ENCODE measurements at regions not wholly inside any gene's neighbourhood (a gene's known extent, or its start where the extent isn't known, plus 50 kb on each side); places are given as distances from the start of the nearest gene placed in this dataset.

DNA sequence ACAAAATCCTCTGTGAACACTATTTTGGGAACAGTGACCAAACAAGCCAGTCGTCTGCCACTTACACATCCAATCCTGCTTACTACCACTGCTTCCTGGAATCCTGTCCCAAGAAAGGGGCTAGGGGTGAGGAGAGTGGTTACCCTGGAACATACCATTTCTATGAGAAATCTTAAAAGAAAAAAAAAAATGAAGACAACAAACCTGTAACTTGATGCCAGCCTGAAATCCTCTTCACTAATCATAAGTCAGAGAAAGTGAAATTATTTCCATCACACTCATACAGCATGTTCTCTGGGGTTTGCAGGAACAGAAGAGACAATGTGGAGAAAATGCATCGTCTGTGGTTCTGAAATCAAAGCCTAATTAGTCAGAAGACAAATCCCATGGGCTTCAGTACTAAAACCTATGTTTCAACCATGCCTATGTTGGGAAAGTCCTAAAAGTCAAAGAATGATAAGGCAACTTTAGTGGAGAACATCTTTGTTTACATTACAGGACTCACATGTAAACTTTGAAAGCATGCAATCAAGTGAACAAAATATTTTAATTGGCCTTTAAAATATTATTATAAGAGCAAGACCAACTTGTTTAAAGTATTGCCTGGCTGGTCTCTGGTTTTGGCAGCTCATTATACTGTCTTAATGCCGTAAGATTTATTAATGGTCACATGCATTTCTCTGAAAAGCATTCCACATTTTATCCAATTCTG lies 220.7 kb downstream of the LTN1 start:
- TF ChIP-seq, protein P1, sequence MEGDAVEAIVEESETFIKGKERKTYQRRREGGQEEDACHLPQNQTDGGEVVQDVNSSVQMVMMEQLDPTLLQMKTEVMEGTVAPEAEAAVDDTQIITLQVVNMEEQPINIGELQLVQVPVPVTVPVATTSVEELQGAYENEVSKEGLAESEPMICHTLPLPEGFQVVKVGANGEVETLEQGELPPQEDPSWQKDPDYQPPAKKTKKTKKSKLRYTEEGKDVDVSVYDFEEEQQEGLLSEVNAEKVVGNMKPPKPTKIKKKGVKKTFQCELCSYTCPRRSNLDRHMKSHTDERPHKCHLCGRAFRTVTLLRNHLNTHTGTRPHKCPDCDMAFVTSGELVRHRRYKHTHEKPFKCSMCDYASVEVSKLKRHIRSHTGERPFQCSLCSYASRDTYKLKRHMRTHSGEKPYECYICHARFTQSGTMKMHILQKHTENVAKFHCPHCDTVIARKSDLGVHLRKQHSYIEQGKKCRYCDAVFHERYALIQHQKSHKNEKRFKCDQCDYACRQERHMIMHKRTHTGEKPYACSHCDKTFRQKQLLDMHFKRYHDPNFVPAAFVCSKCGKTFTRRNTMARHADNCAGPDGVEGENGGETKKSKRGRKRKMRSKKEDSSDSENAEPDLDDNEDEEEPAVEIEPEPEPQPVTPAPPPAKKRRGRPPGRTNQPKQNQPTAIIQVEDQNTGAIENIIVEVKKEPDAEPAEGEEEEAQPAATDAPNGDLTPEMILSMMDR (IDR thresholded peaks at IDR 0.05; ENCODE audit: poor library complexity): no peak
- TF ChIP-seq EZH2 (IDR thresholded peaks at IDR 0.05; ENCODE audit: borderline replicate concordance): no peak
- TF ChIP-seq EZH2phosphoT487 (IDR thresholded peaks at IDR 0.05; ENCODE audit: low read depth, severe bottlenecking, unreplicated experiment): no peak
